ENCODE measurements at regions not wholly inside any gene's neighbourhood (a gene's known extent, or its start where the extent isn't known, plus 50 kb on each side); places are given as distances from the start of the nearest gene placed in this dataset.
A peak's percentile ranks its signal among the peaks of the same experiment; 100 is the strongest.
"Not testable (repeated sequence)": the region's sequence is repeated elsewhere in the genome, so short reads cannot be mapped to it uniquely, and the experiment has no call there.

- DNase-seq = no peak
Observed at GRCh38 chr4:81751531-81752289, 280.0 kb upstream of the RASGEF1B start.

GRCh38 chr4:81747242-81747930 is 275.7 kb upstream of the RASGEF1B start:
- peak; percentile 40 for DNase-seq

GRCh38 chr4:81746773-81747172 is 275.1 kb upstream of the RASGEF1B start:
- no peak for DNase-seq

DNA sequence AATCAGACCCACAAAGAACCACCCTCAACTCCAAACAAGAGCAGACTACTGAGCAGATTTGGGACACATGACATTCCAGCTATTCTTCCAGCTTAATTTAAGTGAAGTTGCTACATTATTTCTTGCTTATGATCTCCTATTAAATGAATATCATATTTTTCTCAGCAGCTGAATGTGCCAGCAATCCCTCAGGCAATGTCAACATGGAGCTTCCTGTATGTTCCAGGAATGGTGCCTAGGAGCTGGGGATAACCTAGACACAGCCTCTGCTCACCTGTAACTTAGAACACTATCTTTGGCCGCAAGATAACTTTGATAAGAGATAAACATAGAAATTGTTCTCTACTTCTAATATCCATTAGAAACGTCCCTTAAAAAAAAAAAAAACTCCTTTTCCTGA is 274.4 kb upstream of the RASGEF1B start:
- DNase-seq = no peak

- no peak for DNase-seq
Observed at GRCh38 chr4:81745050-81745449, 273.3 kb upstream of the RASGEF1B start.

DNA sequence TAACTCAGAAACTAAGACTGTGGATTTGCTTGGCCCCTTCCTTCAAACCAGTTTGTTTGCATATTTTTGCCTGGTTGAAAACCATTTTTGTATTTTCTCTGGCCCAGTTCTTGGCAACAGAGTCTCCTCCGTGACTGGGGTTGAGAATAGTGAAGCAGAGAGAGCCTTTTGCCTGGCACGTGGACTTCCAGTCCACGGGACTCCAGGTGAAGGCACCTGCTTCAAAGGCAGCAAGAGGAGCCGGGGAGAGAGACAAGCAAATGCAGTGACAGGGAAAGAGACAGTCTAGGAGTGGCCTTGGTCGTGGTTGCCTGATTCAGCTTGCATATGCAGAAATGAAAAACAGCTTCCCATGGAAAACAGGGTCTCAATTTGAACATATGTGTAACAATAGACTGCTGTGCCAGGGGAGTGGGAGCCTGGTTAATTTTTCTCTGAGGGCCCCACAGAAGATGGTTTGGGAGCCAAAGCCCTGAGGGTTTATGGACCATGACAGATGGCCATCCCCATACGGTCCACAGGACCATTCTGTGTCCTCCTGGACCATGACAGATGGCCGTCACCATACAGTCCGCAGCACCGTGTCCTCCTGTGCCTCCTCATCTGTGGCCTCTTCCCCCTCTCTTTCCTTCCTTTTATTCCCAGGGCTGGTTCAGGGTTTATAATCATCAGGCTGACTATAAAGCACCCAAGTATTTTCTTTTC is 272.2 kb upstream of the RASGEF1B start:
- no peak for DNase-seq

GRCh38 chr4:81740487-81740886 is 268.8 kb upstream of the RASGEF1B start:
- no peak for DNase-seq

- DNase-seq = no peak
Observed at GRCh38 chr4:81738891-81739290, 267.2 kb upstream of the RASGEF1B start.

- DNase-seq = no peak
Observed at GRCh38 chr4:81737865-81738559, 266.3 kb upstream of the RASGEF1B start.

DNA sequence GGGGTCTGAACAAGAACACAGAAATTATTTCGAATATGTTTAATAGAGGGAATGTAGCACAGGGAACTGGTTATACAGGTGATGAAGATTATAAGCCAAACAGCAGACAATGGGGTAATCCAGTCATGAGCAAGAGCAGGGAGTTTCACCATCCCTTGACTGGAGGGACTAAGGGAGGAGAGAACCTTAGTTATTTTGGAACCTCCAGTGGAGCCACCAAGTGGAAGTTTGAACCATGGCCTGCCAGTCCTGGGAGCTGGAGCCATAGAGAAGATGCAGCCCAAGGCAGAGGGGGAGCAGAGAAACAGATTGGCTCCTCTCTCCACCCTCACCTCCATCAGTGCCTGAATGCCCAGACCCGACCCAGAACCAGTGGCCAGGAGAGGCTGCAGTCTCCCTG is 264.6 kb upstream of the RASGEF1B start:
- no peak for DNase-seq

- DNase-seq = no peak
Observed at GRCh38 chr4:81732980-81733379, 261.3 kb upstream of the RASGEF1B start.

GRCh38 chr4:81724925-81725329 is 253.2 kb upstream of the RASGEF1B start:
- peak; percentile 30 for DNase-seq

- DNase-seq = no peak
Observed at GRCh38 chr4:81723927-81724587, 252.3 kb upstream of the RASGEF1B start.

DNA sequence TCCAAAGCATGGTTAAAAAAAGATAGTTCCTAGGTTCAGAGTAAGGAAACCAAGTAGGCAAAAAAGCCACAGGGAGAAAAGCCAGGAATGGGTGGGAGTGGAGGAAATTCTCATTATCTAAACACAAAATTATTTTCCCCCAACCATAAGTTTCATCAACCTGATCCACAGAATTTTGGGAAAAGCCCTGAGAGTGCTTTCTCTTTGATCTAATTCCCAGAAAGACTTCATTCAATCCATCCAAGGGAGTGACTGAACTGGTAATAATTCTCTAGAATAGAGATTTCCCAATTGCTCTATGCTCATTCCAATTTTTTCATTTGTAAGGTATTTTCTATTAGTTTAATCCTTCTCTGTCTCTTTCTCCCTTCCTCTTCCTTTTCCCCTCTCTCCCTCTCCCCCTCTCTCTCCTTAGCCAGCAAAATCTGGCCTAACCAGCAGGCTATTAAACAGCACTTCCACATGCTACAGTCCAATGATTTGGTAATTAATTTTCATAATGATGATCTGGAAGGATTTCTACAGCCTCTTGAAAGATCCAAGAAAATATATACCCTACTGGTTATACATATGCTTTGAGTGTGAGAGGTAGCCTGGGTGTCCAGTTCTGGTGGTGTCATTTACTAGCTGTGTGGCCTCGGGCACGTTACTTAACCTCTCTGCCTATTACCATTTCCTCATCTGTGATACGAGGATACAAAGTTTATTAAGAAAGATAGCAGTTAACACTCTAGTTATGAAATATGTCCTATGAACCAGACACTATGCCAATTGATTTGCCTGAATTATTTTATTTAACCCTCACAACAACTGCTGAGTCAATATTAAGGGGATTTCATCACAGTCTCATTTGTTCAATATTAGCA is 251.5 kb upstream of the RASGEF1B start:
- DNase-seq = no peak

DNA sequence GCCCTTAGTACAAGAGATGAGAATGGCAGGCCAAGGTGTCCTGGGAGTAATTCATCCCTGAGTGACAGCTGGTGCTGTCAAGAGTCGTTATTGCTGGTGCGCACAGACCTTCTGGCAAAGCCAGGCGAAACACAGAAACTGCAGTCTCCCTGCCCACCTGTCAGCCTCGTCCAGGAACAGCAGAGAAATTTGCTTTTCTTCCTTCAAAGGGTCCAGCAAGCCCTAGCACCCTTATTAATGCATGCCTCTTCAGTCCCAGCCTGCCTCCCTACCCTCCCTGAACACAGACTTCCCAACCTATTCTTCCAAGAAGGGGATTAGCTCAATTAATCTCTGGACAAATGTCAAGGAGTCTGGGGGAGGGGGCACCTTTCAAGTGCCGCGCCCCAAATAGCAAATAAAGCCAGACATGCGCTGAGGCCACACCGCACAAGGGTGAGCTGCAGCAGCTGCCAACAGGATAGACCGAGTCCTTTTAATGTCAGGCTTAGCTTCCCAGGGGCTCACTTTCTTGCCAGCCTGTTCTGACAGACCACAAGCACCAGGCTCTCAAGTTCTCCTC is 250.7 kb upstream of the RASGEF1B start:
- no peak for DNase-seq

DNA sequence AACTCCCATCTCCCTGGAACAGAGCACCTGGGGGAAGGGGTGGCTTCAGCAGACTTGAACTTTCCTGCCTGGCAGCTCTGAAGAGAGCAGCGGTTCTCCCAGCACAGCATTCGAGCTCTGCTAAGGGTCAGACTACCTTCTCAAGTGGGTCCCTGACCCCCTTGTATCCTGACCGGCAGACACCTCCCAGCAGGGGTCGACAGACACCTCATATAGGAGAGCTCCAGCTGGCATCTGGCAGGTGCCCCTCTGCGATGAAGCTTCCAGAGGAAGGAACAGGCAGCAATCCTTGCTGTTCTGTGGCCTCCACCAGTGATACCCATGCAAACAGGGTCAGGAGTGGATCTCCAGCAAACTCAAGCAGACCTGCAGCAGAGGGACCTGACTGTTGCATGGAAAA is 244.1 kb upstream of the RASGEF1B start:
- no peak for DNase-seq

DNA sequence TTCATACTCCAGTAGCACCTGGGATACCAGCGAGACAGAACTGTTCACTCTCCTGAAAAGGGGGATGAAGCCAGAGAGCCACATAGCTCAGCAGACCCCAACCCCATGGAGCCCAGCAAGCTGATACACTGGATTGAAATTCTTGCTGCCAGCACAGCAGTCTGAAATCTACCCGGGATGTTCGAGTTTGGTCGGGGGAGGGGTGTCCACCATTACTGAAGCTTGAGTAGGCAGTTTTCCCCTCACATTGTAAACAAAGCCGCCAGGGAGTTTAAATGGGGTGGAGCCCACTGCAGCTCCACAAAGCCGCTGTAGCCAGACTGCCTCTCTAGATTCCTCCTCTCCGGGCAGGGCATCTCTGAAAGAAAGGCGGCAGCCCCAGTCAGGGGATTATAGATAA is 243.7 kb upstream of the RASGEF1B start:
- not testable (repeated sequence) for DNase-seq

DNA sequence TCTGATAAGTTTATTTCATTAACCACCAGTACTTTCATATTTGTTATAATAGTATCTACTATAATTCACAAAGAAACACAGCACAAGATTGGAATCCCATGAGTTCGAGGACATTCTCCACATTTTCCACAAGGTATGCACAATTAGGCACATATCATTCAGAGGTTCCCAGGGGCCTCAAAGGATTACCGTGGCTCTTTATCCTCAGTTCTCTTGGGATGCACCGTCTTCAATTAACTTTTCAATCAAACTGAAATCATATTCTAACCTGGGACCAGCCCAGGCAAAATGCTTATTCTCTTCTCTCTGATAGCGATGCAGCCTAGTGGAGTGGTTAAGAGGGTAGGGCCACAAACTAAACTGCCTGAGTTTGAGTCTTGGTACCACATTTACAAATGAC is 242.6 kb upstream of the RASGEF1B start:
- DNase-seq = no peak

DNA sequence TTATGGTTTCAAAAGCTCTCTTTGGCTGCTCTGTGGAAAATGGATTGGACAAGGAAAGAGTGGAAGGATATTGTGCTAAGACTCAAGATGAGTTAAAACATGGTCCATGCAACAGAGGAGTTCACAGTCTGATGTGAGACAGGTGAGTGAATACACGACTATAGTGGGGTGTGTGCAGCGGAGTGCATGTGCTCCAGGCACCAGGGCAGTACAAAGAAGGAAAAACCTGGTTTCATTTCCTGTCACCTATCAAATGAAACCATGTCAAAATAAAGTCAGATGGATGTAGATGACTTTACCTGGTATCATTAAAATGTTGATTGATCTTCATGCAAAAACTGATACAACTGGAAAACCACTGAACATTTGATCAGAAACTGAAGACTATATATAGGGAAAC is 241.0 kb upstream of the RASGEF1B start:
- no peak for DNase-seq

DNA sequence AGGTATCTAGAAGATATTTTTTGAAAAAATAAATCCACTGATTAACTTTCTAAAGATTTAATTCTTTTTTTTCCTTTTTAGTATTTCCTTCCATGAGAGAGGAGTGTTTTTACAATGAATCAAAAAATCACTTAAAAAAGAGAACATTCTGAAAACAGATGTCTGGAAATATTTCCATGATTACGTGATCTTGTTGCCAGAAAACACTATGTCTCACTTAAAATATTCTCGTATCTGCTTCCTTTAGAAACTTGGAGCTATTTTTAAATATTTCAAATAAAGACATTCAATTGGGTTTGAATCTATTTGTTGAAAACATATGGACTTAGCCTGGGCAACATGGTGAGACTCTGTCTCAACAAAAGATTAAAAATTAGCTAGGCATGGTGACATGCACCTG is 232.8 kb upstream of the RASGEF1B start:
- DNase-seq = no peak

- no peak for DNase-seq
Observed at GRCh38 chr4:81700189-81700588, 228.5 kb upstream of the RASGEF1B start.

Data from CD4-positive, alpha-beta T cell treated with Interferon gamma for 1 hour (primary cell).